ENCODE measurements at regions not wholly inside any gene's neighbourhood (a gene's known extent, or its start where the extent isn't known, plus 50 kb on each side); places are given as distances from the start of the nearest gene placed in this dataset.

GRCh38 chr10:44060719-44061118 lies 324.2 kb downstream of the CXCL12 start:
- no peak for TF ChIP-seq ZFX (IDR thresholded peaks at IDR 0.05)
- no peak for TF ChIP-seq CTCF (conservative IDR thresholded peaks at IDR 0.05)
- no peak overlapping the region for H3K27ac ChIP-seq

- TF ChIP-seq ZFX (IDR thresholded peaks at IDR 0.05) (no peak), CTCF (conservative IDR thresholded peaks at IDR 0.05) (no peak)
- H3K27ac ChIP-seq, result no peak overlapping the region
Observed at GRCh38 chr10:44060221-44060620, 324.7 kb downstream of the CXCL12 start.

- no peak overlapping the region for H3K27ac ChIP-seq
- TF ChIP-seq CTCF (conservative IDR thresholded peaks at IDR 0.05), result no peak
- no peak for TF ChIP-seq ZFX (IDR thresholded peaks at IDR 0.05)
Observed at GRCh38 chr10:44058259-44058658, 326.6 kb downstream of the CXCL12 start.

- no peak for TF ChIP-seq ZFX (IDR thresholded peaks at IDR 0.05)
- no peak for TF ChIP-seq CTCF (conservative IDR thresholded peaks at IDR 0.05)
Observed at GRCh38 chr10:44056967-44057805, 327.7 kb downstream of the CXCL12 start.

GRCh38 chr10:44056206-44056605 lies 328.7 kb downstream of the CXCL12 start:
- no peak for TF ChIP-seq ZFX (IDR thresholded peaks at IDR 0.05)

More at GRCh38 chr10:44056967-44057805, 327.7 kb downstream of the CXCL12 start:
- no peak overlapping the region for H3K27ac ChIP-seq

GRCh38 chr10:44054046-44054445 lies 330.9 kb downstream of the CXCL12 start:
- TF ChIP-seq ZFX (IDR thresholded peaks at IDR 0.05), result no peak
- no peak for TF ChIP-seq CTCF (conservative IDR thresholded peaks at IDR 0.05)

More at GRCh38 chr10:44056206-44056605, 328.7 kb downstream of the CXCL12 start:
- no peak overlapping the region for H3K27ac ChIP-seq

GRCh38 chr10:44053391-44053790 lies 331.5 kb downstream of the CXCL12 start:
- TF ChIP-seq ZFX (IDR thresholded peaks at IDR 0.05) (no peak), CTCF (conservative IDR thresholded peaks at IDR 0.05) (no peak)

More at GRCh38 chr10:44054046-44054445, 330.9 kb downstream of the CXCL12 start:
- H3K27ac ChIP-seq, result no peak overlapping the region

More at GRCh38 chr10:44053391-44053790, 331.5 kb downstream of the CXCL12 start:
- H3K27ac ChIP-seq, result no peak overlapping the region
